ENCODE measurements at regions not wholly inside any gene's neighbourhood (a gene's known extent, or its start where the extent isn't known, plus 50 kb on each side); places are given as distances from the start of the nearest gene placed in this dataset.

GRCh38 chr1:232891656-232892317 lies 58.6 kb upstream of the NTPCR start:
- DNase-seq (ENCODE audit: low spot score): no peak

GRCh38 chr1:232893481-232894313 lies 56.7 kb upstream of the NTPCR start:
- DNase-seq (ENCODE audit: low spot score): peak; percentile 71

GRCh38 chr1:232894436-232894835 lies 56.0 kb upstream of the NTPCR start:
- peak; percentile 17 for DNase-seq (ENCODE audit: low spot score)

GRCh38 chr1:232897949-232898465 lies 52.4 kb upstream of the NTPCR start:
- no peak for DNase-seq (ENCODE audit: low spot score)

- no peak for DNase-seq (ENCODE audit: low spot score)
These were observed 51.1 kb upstream of the NTPCR start for GRCh38 chr1:232899268-232899667.

- DNase-seq (ENCODE audit: low spot score): no peak
These were observed 50.6 kb upstream of the NTPCR start for GRCh38 chr1:232899839-232900238.
